Sigmoid colon (tissue), 6 donors: ENCODE measurements at regions not wholly inside any gene's neighbourhood (a gene's known extent, or its start where the extent isn't known, plus 50 kb on each side); places are given as distances from the start of the nearest gene placed in this dataset.

Experiments
- DNase-seq: peaks from one replicate; pipeline ENCODE4 v3.0.0-alpha.2; 2019
- H3K27ac ChIP-seq, 4 donors: fragments of 200-600 bp; sonication (generic); one replicate each; pipeline ENCODE4 v1.5.1; 2016 to 2019; ENCODE audit warnings: mild to moderate bottlenecking in 1 of 4
- H3K27me3 ChIP-seq, 3 donors: fragments of 200-600 bp; sonication (generic); one replicate each; pipeline ENCODE4 v1.5.1; 2019; ENCODE audit warnings: mild to moderate bottlenecking in 1 of 3
- H3K36me3 ChIP-seq, 4 donors: fragments of 200-600 bp; sonication (generic); one replicate each; pipeline ENCODE4 v1.5.1; 2016 to 2019
- H3K4me1 ChIP-seq, 4 donors: fragments of 200-600 bp; sonication (generic); one replicate each; pipeline ENCODE4 v1.5.1; 2017 to 2019
- H3K4me3 ChIP-seq, 4 donors: fragments of 200-600 bp; sonication (generic); one replicate each; pipeline ENCODE4 v1.5.1; 2017 to 2019; ENCODE audit warnings: mild to moderate bottlenecking in 2 of 4, moderate library complexity in 1 of 4
- H3K9me3 ChIP-seq, 4 donors: fragments of 200-600 bp in 3 of 4; sonication (generic) in 3 of 4; one replicate each; pipeline versions ENCODE4 v1.5.1 to v1.6.1; 2013 to 2019
- EP300 ChIP-seq, 4 donors: sonication (generic); formaldehyde crosslinking; IDR thresholded peaks; one replicate each; pipeline ENCODE4 v1.6.1; 2017; ENCODE audit warnings: antibody characterized with exemption in 4 of 4
- POLR2A ChIP-seq, 2 donors: fragments of 450-650 bp; IDR thresholded peaks; one replicate each; pipeline ENCODE4 v1.6.1; 2016; ENCODE audit warnings: antibody characterized with exemption in 2 of 2, mild to moderate bottlenecking in 2 of 2, moderate library complexity in 2 of 2
- POLR2AphosphoS5 ChIP-seq, 4 donors: sonication (generic); formaldehyde crosslinking; IDR thresholded peaks; one replicate each; pipeline ENCODE4 v1.6.1; 2017; ENCODE audit warnings: antibody characterized with exemption in 4 of 4
- WGBS, 2 donors: extraction: QIAGEN DNeasy Blood & Tissue Kit; methylation state at CpG; one replicate each; pipeline ENCODE4 v1.1.7; 2013; 5-methylcytosine and 5-hydroxymethylcytosine counted together
- intact Hi-C: fragments of 100-400 bp; cut with DNase I; formaldehyde crosslinking; loops from one replicate; pipeline ENCODE4 v1.15.1; 2023
- TF ChIP-seq, protein P1 (sequence below), 4 experiments: fragments of 450-650 bp in 3 of 4; fragments of 200-600 bp in 1 of 4; IDR thresholded peaks; one replicate each; pipeline ENCODE4 v1.5.1; 2016 to 2019; ENCODE audit warnings: antibody characterized with exemption in 4 of 4, mild to moderate bottlenecking in 3 of 4, moderate library complexity in 2 of 4
- donor health status: healthy with polysubstance abuse.
- donor health status: healthy.

DNA sequence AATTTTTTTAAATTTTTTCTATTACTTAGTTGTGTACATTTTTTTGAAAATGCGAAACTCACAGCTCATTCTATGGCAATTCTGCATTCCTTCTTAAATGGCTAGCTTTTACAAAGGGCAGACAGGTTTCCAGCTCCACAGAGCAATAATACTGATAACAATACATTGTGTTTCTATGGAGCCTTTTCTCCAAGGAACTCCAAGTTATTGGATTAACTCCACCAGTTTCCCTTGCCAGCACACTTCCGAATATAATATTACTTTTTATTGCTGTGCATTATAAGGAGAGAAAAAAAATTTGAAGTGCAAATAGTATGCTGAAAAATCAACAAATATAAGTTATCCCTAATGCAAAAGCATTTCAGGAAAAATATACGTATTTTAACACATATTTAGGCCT is 127.5 kb upstream of the PSMD7 start:
- TF ChIP-seq POLR2AphosphoS5 (IDR thresholded peaks at IDR 0.05) (no peak), EP300 (IDR thresholded peaks at IDR 0.05) (no peak), POLR2A (IDR thresholded peaks at IDR 0.05) (no peak)
- no peak for DNase-seq
- no peaks in the 10 kb centered on the region for H3K9me3 ChIP-seq
- no peaks in the 10 kb centered on the region for H3K36me3 ChIP-seq
- intact Hi-C loops, result no loop called here
- H3K4me3 ChIP-seq, result no peak overlapping the region
- H3K4me1 ChIP-seq, result peaks cover 0 to 15% (median 9%) of the 10 kb centered on the region in 4 donors
- H3K27ac ChIP-seq, result peak overlapping the region in 1 of 4 donors; percentile 75
- H3K27me3 ChIP-seq, result no peaks in the 10 kb centered on the region
- WGBS, 2 donors, result 51 to 79% methylated on average over 3 of the region's 3 CpGs

DNA sequence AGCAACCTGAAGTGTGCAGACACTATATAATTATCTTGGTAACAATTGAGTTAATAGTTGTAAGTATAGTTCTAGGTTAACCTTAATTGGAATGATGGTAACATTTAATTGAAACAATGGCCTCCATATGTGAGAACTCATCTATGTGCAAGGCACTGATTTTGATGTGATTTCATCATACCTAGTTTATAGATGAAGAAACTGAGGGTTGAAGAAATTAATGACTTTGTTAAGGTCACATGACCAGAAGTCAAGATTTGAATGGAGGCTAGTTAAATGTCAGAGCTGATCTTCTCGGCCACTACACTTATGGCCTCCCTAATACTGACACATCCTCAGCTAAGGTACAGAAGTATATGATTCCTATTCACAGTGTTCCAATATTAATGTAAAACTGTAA is 128.2 kb upstream of the PSMD7 start:
- TF ChIP-seq, protein P1, sequence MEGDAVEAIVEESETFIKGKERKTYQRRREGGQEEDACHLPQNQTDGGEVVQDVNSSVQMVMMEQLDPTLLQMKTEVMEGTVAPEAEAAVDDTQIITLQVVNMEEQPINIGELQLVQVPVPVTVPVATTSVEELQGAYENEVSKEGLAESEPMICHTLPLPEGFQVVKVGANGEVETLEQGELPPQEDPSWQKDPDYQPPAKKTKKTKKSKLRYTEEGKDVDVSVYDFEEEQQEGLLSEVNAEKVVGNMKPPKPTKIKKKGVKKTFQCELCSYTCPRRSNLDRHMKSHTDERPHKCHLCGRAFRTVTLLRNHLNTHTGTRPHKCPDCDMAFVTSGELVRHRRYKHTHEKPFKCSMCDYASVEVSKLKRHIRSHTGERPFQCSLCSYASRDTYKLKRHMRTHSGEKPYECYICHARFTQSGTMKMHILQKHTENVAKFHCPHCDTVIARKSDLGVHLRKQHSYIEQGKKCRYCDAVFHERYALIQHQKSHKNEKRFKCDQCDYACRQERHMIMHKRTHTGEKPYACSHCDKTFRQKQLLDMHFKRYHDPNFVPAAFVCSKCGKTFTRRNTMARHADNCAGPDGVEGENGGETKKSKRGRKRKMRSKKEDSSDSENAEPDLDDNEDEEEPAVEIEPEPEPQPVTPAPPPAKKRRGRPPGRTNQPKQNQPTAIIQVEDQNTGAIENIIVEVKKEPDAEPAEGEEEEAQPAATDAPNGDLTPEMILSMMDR (IDR thresholded peaks at IDR 0.05), result no peak
- TF ChIP-seq EP300 (IDR thresholded peaks at IDR 0.05) (no peak), POLR2A (IDR thresholded peaks at IDR 0.05) (no peak), POLR2AphosphoS5 (IDR thresholded peaks at IDR 0.05) (no peak)
- intact Hi-C loops, result no loop called here
- Histone ChIP-seq H3K27me3 (no peaks in the 10 kb centered on the region), H3K9me3 (no peaks in the 10 kb centered on the region), H3K4me3 (no peak overlapping the region), H3K36me3 (no peaks in the 10 kb centered on the region), H3K4me1 (peaks cover 0 to 15% (median 9%) of the 10 kb centered on the region in 4 donors), H3K27ac (no peak overlapping the region)
- 92 to 98% methylated on average over 1 of the region's 1 CpG for WGBS, 2 donors
- DNase-seq, result no peak

DNA sequence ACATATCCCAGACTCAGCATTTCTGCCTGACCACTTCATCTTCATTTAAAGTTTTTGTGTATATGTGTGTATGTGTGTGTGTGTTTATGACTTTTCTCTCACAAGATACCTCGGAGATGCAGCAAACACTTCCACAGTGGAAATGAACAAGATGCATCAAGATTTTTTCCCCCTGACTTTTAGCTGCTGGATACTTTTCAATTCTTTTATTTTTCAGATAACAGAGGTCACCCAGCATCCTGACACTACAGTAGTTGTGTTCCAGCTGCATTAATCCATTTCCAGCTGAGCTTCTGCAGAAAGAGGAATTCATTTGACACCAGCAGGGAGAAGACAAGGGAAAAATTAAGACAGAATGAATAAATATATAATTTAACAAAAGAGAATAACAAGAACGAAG is 130.2 kb upstream of the PSMD7 start:
- H3K4me3 ChIP-seq, result no peak overlapping the region
- intact Hi-C loops, result no loop called here
- peaks cover 0 to 15% (median 9%) of the 10 kb centered on the region in 4 donors for H3K4me1 ChIP-seq
- TF ChIP-seq POLR2AphosphoS5 (IDR thresholded peaks at IDR 0.05) (no peak), EP300 (IDR thresholded peaks at IDR 0.05) (no peak), POLR2A (IDR thresholded peaks at IDR 0.05) (no peak)
- TF ChIP-seq, protein P1 (IDR thresholded peaks at IDR 0.05), result no peak
- 47 to 71% methylated on average over 2 of the region's 2 CpGs for WGBS, 2 donors
- DNase-seq, result no peak
- no peaks in the 10 kb centered on the region for H3K27me3 ChIP-seq
- H3K36me3 ChIP-seq, result no peaks in the 10 kb centered on the region
- no peak overlapping the region for H3K27ac ChIP-seq
- no peaks in the 10 kb centered on the region for H3K9me3 ChIP-seq

GRCh38 chr16:74165566-74166080 is 131.0 kb upstream of the PSMD7 start:
- no peak for DNase-seq
- Histone ChIP-seq H3K4me3 (no peak overlapping the region), H3K9me3 (no peaks in the 10 kb centered on the region), H3K36me3 (no peaks in the 10 kb centered on the region), H3K27me3 (no peaks in the 10 kb centered on the region), H3K27ac (no peak overlapping the region), H3K4me1 (peaks cover 0 to 15% (median 9%) of the 10 kb centered on the region in 4 donors)
- whole genome bisulfite sequencing, 2 donors, result 66 to 72% methylated on average over 5 of the region's 5 CpGs
- intact Hi-C loops, result no loop called here
- TF ChIP-seq POLR2A (IDR thresholded peaks at IDR 0.05) (no peak), POLR2AphosphoS5 (IDR thresholded peaks at IDR 0.05) (no peak), EP300 (IDR thresholded peaks at IDR 0.05) (no peak)
- TF ChIP-seq, protein P1 (IDR thresholded peaks at IDR 0.05), result no peak

DNA sequence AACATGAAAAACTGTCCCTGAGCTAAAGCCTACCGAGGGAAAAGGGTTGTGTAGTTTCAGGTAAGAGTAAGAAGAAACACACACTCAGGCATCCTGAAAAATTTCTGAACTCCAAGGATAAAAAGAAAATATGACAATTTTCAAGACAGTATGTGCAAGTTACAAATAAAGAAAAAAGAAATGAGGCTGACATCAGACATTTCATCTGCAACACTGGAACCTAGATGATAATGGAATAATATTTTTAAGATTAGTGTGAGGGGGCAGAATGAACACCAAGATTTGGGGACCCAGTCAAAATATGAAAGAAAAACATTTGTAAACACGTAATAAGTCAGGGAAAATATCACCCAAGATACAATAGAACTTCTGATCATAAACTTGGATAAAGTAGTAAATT is 135.9 kb upstream of the PSMD7 start:
- TF ChIP-seq, protein P1 (IDR thresholded peaks at IDR 0.05), result no peak
- TF ChIP-seq POLR2A (IDR thresholded peaks at IDR 0.05) (no peak), EP300 (IDR thresholded peaks at IDR 0.05) (no peak), POLR2AphosphoS5 (IDR thresholded peaks at IDR 0.05) (no peak)
- no peaks in the 10 kb centered on the region for H3K9me3 ChIP-seq
- WGBS, 2 donors, result 86 to 89% methylated on average over 2 of the region's 2 CpGs
- H3K27ac ChIP-seq, result no peak overlapping the region
- no peaks in the 10 kb centered on the region for H3K27me3 ChIP-seq
- H3K4me3 ChIP-seq, result no peak overlapping the region
- intact Hi-C loops, result no loop called here
- no peak for DNase-seq
- H3K4me1 ChIP-seq, result no peaks in the 10 kb centered on the region
- H3K36me3 ChIP-seq, result no peaks in the 10 kb centered on the region
